Vagina (tissue), 2 donors: ENCODE measurements at regions not wholly inside any gene's neighbourhood (a gene's known extent, or its start where the extent isn't known, plus 50 kb on each side); places are given as distances from the start of the nearest gene placed in this dataset.

ENCODE experiments used
- POLR2A ChIP-seq, 2 donors: fragments of 450-650 bp; IDR thresholded peaks; one replicate each; pipeline ENCODE4 v1.6.1; 2017; ENCODE audit warnings: antibody characterized with exemption in 2 of 2, mild to moderate bottlenecking in 2 of 2, moderate library complexity in 2 of 2
- POLR2AphosphoS5 ChIP-seq, 2 donors: sonication (generic); formaldehyde crosslinking; IDR thresholded peaks; one replicate each; pipeline ENCODE4 v1.9.0; 2017; ENCODE audit warnings: antibody characterized with exemption in 2 of 2, mild to moderate bottlenecking in 2 of 2, low read depth in 1 of 2; ENCODE audit not compliant: insufficient read depth in 1 of 2
- TF ChIP-seq, protein P1 (sequence below), 3 experiments: fragments of 450-650 bp in 2 of 3; fragments of 200-600 bp in 1 of 3; sonication (generic) in 1 of 3; IDR thresholded peaks; one replicate each; pipeline ENCODE4 v1.5.1; 2017 to 2019; ENCODE audit warnings: antibody characterized with exemption in 3 of 3, mild to moderate bottlenecking in 2 of 3, moderate library complexity in 2 of 3

DNA sequence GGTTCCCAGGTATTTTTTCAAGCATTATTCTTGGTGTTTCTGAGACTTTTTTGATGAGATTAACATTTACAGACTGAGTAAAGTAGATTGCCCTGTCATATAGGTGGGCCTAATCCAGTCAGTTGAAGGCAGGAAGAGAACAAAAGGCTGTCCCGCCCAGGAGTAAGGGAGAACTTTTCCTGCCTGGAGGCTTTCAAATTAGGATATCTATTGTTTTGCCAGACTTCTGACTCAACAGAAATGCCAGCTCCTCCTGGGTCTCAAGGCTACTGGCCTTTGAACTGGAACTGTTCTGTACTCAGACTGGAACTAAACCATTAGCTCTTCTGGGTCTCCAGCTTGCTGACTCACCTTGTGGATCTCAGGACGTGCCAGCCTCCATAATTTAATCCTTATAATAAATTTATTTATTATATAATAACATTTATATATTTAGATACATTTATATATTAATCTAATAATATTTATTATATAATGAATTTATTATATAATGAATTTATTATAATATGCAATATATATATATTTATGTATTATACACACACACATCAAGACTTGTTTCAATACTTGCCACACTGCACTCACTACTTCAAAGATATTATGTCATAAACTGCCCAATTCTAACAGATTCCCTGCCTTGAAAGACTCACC, 510.8 kb upstream of the B3GALT2 start:
- TF ChIP-seq POLR2AphosphoS5 (IDR thresholded peaks at IDR 0.05; ENCODE audit: insufficient read depth in 1 of 2, low read depth in 1 of 2), result no peak
- TF ChIP-seq, protein P1, sequence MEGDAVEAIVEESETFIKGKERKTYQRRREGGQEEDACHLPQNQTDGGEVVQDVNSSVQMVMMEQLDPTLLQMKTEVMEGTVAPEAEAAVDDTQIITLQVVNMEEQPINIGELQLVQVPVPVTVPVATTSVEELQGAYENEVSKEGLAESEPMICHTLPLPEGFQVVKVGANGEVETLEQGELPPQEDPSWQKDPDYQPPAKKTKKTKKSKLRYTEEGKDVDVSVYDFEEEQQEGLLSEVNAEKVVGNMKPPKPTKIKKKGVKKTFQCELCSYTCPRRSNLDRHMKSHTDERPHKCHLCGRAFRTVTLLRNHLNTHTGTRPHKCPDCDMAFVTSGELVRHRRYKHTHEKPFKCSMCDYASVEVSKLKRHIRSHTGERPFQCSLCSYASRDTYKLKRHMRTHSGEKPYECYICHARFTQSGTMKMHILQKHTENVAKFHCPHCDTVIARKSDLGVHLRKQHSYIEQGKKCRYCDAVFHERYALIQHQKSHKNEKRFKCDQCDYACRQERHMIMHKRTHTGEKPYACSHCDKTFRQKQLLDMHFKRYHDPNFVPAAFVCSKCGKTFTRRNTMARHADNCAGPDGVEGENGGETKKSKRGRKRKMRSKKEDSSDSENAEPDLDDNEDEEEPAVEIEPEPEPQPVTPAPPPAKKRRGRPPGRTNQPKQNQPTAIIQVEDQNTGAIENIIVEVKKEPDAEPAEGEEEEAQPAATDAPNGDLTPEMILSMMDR (IDR thresholded peaks at IDR 0.05), result no peak
- TF ChIP-seq POLR2A (IDR thresholded peaks at IDR 0.05), result no peak
